ENCODE measurements at regions not wholly inside any gene's neighbourhood (a gene's known extent, or its start where the extent isn't known, plus 50 kb on each side); places are given as distances from the start of the nearest gene placed in this dataset.

GRCh38 chr2:54394392-54394791, 61.7 kb upstream of the SPTBN1 start:
- no peaks in the 10 kb centered on the region for H3K27me3 ChIP-seq (ENCODE audit: control insufficient read depth, insufficient read depth, low read length)
- no peak for DNase-seq (ENCODE audit: low read depth)
- ChIA-PET CTCF (no interaction called here), POLR2A (no interaction called here)
- H3K4me3 ChIP-seq (ENCODE audit: low read depth, low read length) = no peak overlapping the region
- no peaks in the 10 kb centered on the region for H3K36me3 ChIP-seq (ENCODE audit: control insufficient read depth, insufficient read depth, low read length)
- TF ChIP-seq, protein P1, sequence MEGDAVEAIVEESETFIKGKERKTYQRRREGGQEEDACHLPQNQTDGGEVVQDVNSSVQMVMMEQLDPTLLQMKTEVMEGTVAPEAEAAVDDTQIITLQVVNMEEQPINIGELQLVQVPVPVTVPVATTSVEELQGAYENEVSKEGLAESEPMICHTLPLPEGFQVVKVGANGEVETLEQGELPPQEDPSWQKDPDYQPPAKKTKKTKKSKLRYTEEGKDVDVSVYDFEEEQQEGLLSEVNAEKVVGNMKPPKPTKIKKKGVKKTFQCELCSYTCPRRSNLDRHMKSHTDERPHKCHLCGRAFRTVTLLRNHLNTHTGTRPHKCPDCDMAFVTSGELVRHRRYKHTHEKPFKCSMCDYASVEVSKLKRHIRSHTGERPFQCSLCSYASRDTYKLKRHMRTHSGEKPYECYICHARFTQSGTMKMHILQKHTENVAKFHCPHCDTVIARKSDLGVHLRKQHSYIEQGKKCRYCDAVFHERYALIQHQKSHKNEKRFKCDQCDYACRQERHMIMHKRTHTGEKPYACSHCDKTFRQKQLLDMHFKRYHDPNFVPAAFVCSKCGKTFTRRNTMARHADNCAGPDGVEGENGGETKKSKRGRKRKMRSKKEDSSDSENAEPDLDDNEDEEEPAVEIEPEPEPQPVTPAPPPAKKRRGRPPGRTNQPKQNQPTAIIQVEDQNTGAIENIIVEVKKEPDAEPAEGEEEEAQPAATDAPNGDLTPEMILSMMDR (IDR thresholded peaks at IDR 0.05; ENCODE audit: insufficient read depth, low read depth, low read length) = no peak

DNA sequence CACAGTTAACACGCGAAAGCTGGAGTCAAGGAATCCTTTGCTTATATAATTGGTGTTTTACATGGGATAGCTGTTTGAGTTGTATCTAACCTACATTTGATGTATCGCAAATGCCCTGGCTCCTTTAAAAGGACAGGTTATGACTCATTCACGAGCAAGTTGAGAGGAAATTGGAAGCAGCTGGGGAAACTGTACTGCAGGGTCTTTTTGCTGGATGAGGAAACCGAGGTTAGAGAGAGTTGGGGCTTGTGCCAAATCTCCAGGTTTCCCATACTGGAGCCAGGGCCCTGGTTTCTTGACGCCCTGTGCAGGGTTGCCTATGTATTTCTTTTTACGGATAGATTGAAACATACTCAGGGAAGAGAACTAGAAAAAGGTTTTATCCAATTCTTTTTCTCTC, 60.0 kb upstream of the SPTBN1 start:
- no peak for DNase-seq (ENCODE audit: low read depth)
- TF ChIP-seq, protein P1 (IDR thresholded peaks at IDR 0.05; ENCODE audit: insufficient read depth, low read depth, low read length) = no peak
- CTCF ChIA-PET = interaction anchor here (1.4 kb wide), 1 partner anchor 20 kb away, joined by 3 read pairs; no protein-coding TSS in a partner anchor

DNA sequence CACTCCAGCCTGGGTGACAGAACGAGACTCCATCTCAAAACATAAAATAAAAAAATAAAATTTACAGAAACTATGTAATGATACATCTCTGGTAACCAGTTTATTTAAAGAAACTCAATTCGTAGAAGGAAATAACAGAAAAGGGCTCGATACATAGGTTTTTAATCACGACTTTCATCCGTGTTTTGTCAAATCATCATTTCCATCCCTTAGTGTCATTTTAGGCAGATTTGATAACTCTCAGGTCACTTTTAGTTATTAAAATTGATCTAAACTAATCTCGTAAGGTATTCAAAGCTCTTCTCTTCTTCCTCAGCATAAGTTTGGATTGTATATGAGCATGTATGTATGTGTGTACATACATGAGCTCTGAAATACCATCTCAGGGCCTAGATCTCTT, 59.3 kb upstream of the SPTBN1 start:
- Histone ChIP-seq H3K4me3 (ENCODE audit: low read depth, low read length) (no peak overlapping the region), H3K36me3 (ENCODE audit: control insufficient read depth, insufficient read depth, low read length) (no peaks in the 10 kb centered on the region), H3K27me3 (ENCODE audit: control insufficient read depth, insufficient read depth, low read length) (no peaks in the 10 kb centered on the region)
- TF ChIP-seq, protein P1 (IDR thresholded peaks at IDR 0.05; ENCODE audit: insufficient read depth, low read depth, low read length) = no peak
- ChIA-PET CTCF (interaction anchor here (1.4 kb wide), 1 partner anchor 21 kb away, joined by 3 read pairs; no protein-coding TSS in a partner anchor), POLR2A (no interaction called here)
- DNase-seq (ENCODE audit: low read depth) = no peak

More for the DNA sequence above, 60.0 kb upstream of the SPTBN1 start:
- no peaks in the 10 kb centered on the region for H3K27me3 ChIP-seq (ENCODE audit: control insufficient read depth, insufficient read depth, low read length)
- POLR2A ChIA-PET = no interaction called here
- H3K4me3 ChIP-seq (ENCODE audit: low read depth, low read length) = no peak overlapping the region
- no peaks in the 10 kb centered on the region for H3K36me3 ChIP-seq (ENCODE audit: control insufficient read depth, insufficient read depth, low read length)

DNA sequence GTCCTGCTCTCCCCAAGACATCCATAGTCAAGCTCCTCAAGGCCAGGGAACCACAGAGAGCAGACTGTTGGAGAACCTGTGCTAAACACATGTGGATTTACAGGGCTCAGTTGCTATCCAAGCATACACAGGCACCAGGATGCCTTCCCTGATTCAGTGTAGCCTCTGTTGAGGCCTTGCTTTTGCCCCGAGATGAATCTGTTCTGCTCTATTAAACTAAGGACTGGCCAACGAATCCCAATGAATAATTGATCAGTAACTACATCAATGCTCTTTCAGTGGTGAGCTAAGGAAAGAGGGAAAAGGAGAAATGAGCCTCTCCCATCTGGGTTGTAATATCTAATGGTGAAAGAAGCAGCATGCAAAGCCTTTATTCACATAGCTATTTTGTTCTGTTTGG, 58.7 kb upstream of the SPTBN1 start:
- ChIA-PET CTCF (interaction anchor here (1.4 kb wide), 1 partner anchor 22 kb away, joined by 3 read pairs; no protein-coding TSS in a partner anchor), POLR2A (no interaction called here)

DNA sequence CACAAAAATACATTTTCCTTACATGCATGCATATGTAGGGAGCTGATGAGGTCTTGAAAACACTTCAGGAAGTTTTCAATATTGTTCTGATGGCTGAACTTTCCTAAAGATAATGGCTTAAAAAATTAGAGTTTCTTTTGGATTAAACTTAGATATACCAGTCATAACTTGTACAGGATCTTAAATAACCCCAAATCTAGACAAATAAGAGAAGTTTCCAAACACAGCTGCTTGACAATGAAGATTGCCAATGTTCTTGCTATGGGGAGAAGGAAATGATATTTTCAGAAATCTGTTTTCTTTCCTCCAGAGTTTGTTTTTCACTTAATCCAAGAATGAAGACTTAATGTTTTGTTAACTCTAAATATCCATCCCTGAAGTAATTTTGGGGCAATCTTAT, 54.6 kb upstream of the SPTBN1 start:
- Histone ChIP-seq H3K36me3 (ENCODE audit: control insufficient read depth, insufficient read depth, low read length) (no peaks in the 10 kb centered on the region), H3K27me3 (ENCODE audit: control insufficient read depth, insufficient read depth, low read length) (no peaks in the 10 kb centered on the region), H3K4me3 (ENCODE audit: low read depth, low read length) (no peak overlapping the region)
- TF ChIP-seq, protein P1 (IDR thresholded peaks at IDR 0.05; ENCODE audit: insufficient read depth, low read depth, low read length) = no peak
- POLR2A ChIA-PET = no interaction called here
- CTCF ChIA-PET = no interaction called here
- no peak for DNase-seq (ENCODE audit: low read depth)

More for the DNA sequence above, 58.7 kb upstream of the SPTBN1 start:
- H3K36me3 ChIP-seq (ENCODE audit: control insufficient read depth, insufficient read depth, low read length) = no peaks in the 10 kb centered on the region
- TF ChIP-seq, protein P1 (IDR thresholded peaks at IDR 0.05; ENCODE audit: insufficient read depth, low read depth, low read length) = no peak
- no peak overlapping the region for H3K4me3 ChIP-seq (ENCODE audit: low read depth, low read length)
- no peak for DNase-seq (ENCODE audit: low read depth)
- H3K27me3 ChIP-seq (ENCODE audit: control insufficient read depth, insufficient read depth, low read length) = no peaks in the 10 kb centered on the region
